IMR-90 (cell line): ENCODE measurements at regions not wholly inside any gene's neighbourhood (a gene's known extent, or its start where the extent isn't known, plus 50 kb on each side); places are given as distances from the start of the nearest gene placed in this dataset.

Experiments
- ATAC-seq: fragments of 200-7000 bp; cut with Tn5 transposase; 2 replicates; pipeline ENCODE4 v1.9.1; 2020; ENCODE audit warnings: low read depth, mild to moderate bottlenecking, moderate library complexity
- BruUV-seq: library from RNA; stranded (reverse); fragments of 400-500 nt; replicated peaks from 2 replicates; lab custom pipeline; 2021; lab: Mats Ljungman, UMichigan
- CTCF ChIA-PET: fragments of 300-600 bp; formaldehyde crosslinking; extraction: SDS; loops from one replicate; lab custom pipeline; 2021; ENCODE audit warnings: antibody characterized with exemption; lab: Yijun Ruan, JAX
- POLR2A ChIA-PET: fragments of 300-600 bp; sonication (Branson Sonifier 250); formaldehyde crosslinking; loops from one replicate; lab custom pipeline; 2022; ENCODE audit warnings: antibody characterized with exemption; ENCODE audit not compliant: unreplicated experiment; lab: Charles Lee
- DNase-seq: peaks from one replicate; pipeline ENCODE4 v3.0.0; 2013
- H2AFZ ChIP-seq: replicated peaks from 2 replicates; pipeline ENCODE3; 2013; ENCODE audit warnings: low read length, mild to moderate bottlenecking; ENCODE audit not compliant: poor library complexity
- H2AK5ac ChIP-seq: 2 replicates; pipeline ENCODE4 v1.6.1; 2013; ENCODE audit warnings: low read depth, low read length, inconsistent platforms
- H2AK9ac ChIP-seq: replicated peaks from 2 replicates; pipeline ENCODE3; 2013; ENCODE audit warnings: mild to moderate bottlenecking, low read depth, low read length, moderate library complexity; ENCODE audit not compliant: poor library complexity
- H2BK120ac ChIP-seq: 2 replicates; pipeline ENCODE4 v1.6.1; 2013; ENCODE audit warnings: low read depth, low read length, inconsistent platforms
- H2BK15ac ChIP-seq: 3 replicates; pipeline ENCODE4 v1.6.1; 2013; ENCODE audit warnings: low read depth, low read length, inconsistent platforms
- H2BK20ac ChIP-seq: 2 replicates; pipeline ENCODE4 v1.6.1; 2013; ENCODE audit warnings: low read depth, mild to moderate bottlenecking, inconsistent platforms, low read length, moderate library complexity
- H2BK5ac ChIP-seq: 2 replicates; pipeline ENCODE4 v1.6.1; 2013; ENCODE audit warnings: mild to moderate bottlenecking, low read depth, low read length, inconsistent platforms; ENCODE audit not compliant: poor library complexity, severe bottlenecking
- H3K14ac ChIP-seq: replicated peaks from 2 replicates; pipeline ENCODE4 v1.6.1; 2013; ENCODE audit warnings: low read depth, low read length, inconsistent platforms
- H3K18ac ChIP-seq: 2 replicates; pipeline ENCODE4 v1.6.1; 2013; ENCODE audit warnings: low read depth, low read length, control low read depth
- H3K23ac ChIP-seq: 2 replicates; pipeline ENCODE4 v1.6.1; 2013; ENCODE audit warnings: low read depth, low read length, inconsistent platforms
- H3K27ac ChIP-seq: 2 replicates; pipeline ENCODE4 v1.5.1; 2013; ENCODE audit warnings: mild to moderate bottlenecking, control low read depth, low read length; ENCODE audit not compliant: insufficient read depth
- H3K27me3 ChIP-seq: 2 replicates; pipeline ENCODE4 v1.6.1; 2013; ENCODE audit warnings: low read length; ENCODE audit not compliant: control insufficient read depth, insufficient read depth
- H3K36me3 ChIP-seq: 2 replicates; pipeline ENCODE4 v1.6.1; 2013; ENCODE audit warnings: low read length, mixed read lengths; ENCODE audit not compliant: control insufficient read depth, insufficient read depth
- H3K4ac ChIP-seq: 2 replicates; pipeline ENCODE4 v1.6.1; 2013; ENCODE audit warnings: low read depth, low read length, inconsistent platforms
- H3K4me1 ChIP-seq: 2 replicates; pipeline ENCODE4 v1.6.1; 2013; ENCODE audit warnings: low read length, mixed read lengths; ENCODE audit not compliant: control insufficient read depth, insufficient read depth
- H3K4me2 ChIP-seq: 2 replicates; pipeline ENCODE4 v1.6.1; 2013; ENCODE audit warnings: low read depth, mild to moderate bottlenecking, control low read depth, low read length, moderate library complexity
- H3K4me3 ChIP-seq: 2 replicates; pipeline ENCODE4 v1.5.1; 2013; ENCODE audit warnings: low read depth, mild to moderate bottlenecking, control low read depth, low read length, moderate library complexity; ENCODE audit not compliant: insufficient read depth
- H3K56ac ChIP-seq: 2 replicates; pipeline ENCODE4 v1.6.1; 2013; ENCODE audit warnings: low read length, inconsistent platforms; ENCODE audit not compliant: insufficient read depth; ENCODE audit errors: extremely low read depth
- H3K79me1 ChIP-seq, 2 experiments: 2 replicates each; pipeline ENCODE4 v1.6.1; 2013; ENCODE audit warnings: low read length in 2 of 2, inconsistent platforms in 1 of 2, low read depth in 1 of 2
- H3K9ac ChIP-seq: 2 replicates; pipeline ENCODE4 v1.6.1; 2013; ENCODE audit warnings: low read depth, low read length, control low read depth
- H3K9me1 ChIP-seq: 2 replicates; pipeline ENCODE4 v1.6.1; 2013; ENCODE audit warnings: low read length, inconsistent platforms; ENCODE audit not compliant: insufficient read depth
- H3K9me3 ChIP-seq: 2 replicates; pipeline ENCODE4 v1.6.1; 2013; ENCODE audit warnings: low read length; ENCODE audit not compliant: control insufficient read depth, insufficient read depth
- H4K20me1 ChIP-seq: 2 replicates; pipeline ENCODE4 v1.6.1; 2013; ENCODE audit warnings: low read length, inconsistent platforms; ENCODE audit not compliant: insufficient read depth
- H4K5ac ChIP-seq: 2 replicates; pipeline ENCODE4 v1.6.1; 2013; ENCODE audit warnings: mild to moderate bottlenecking, low read depth, low read length, control low read depth
- H4K8ac ChIP-seq, 2 experiments: 2 replicates each; pipeline ENCODE4 v1.6.1; 2013; ENCODE audit warnings: low read depth in 2 of 2, low read length in 2 of 2, control low read depth in 1 of 2, inconsistent platforms in 1 of 2
- H4K91ac ChIP-seq: 2 replicates; pipeline ENCODE4 v1.6.1; 2013; ENCODE audit warnings: low read depth, low read length, inconsistent platforms; ENCODE audit not compliant: insufficient read depth
- FOS ChIP-seq: fragments of 150-350 bp; IDR thresholded peaks from 2 replicates; pipeline ENCODE4 v1.6.1; 2016; ENCODE audit warnings: low read depth, low read length
- POLR2A ChIP-seq: IDR thresholded peaks from 2 replicates; pipeline ENCODE4 v1.6.1; 2012; ENCODE audit warnings: mild to moderate bottlenecking, low read depth, low read length
- WGBS, 2 experiments: methylation state at CpG; one replicate each; pipeline versions ENCODE4 v1.1.5 to v1.1.7; 2013; ENCODE audit warnings: missing lambda C conversion rate in 2 of 2; ENCODE audit not compliant: insufficient read length in 1 of 2; ENCODE audit errors: extremely low coverage in 2 of 2; 5-methylcytosine and 5-hydroxymethylcytosine counted together
- dilution Hi-C: fragments of 300-500 bp; cut with HindIII; formaldehyde crosslinking; loops from one replicate; pipeline ENCODE4 v1.14.3; 2018; ENCODE audit warnings: low sequenced_read_pairs; ENCODE audit not compliant: unreplicated experiment
- in situ Hi-C: fragments of 300-500 bp; cut with MboI; formaldehyde crosslinking; loops from 3 replicates; pipeline ENCODE4 v1.14.3; 2019; ENCODE audit warnings: low sequenced_read_pairs, inconsistent platforms, mixed read lengths
- intact Hi-C: fragments of 100-400 bp; cut with micrococcal nuclease; formaldehyde crosslinking; loops from 2 replicates; pipeline ENCODE4 v1.10.0; 2022

DNA sequence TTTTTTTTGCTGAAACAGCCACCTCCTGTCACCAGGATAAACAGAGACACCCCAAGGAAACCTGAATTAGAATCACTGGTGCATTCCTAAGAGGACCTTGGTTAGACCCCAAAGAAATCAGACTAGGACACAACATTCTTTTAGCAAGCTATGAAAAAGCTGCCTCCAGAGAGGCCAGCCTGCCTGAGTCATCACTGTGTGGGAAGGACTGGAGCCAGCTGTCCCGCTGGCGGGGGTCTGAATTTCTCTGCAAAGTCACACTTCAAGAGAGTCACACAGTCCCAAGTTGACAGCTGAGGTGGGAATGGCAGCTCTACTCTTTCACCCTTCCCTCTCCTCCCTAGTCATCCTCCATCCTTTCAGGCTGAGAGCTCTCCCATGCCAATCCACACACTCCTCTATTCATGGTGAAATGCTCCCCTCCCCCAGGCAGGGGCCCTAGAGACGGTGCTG is 405.0 kb upstream of the POU3F1 start:
- Histone ChIP-seq H3K9me1 (no peaks in the 10 kb centered on the region), H3K9ac (no peak overlapping the region), H3K23ac (no peak overlapping the region), H3K27me3 (no peaks in the 10 kb centered on the region), H2AK5ac (no peak overlapping the region), H3K36me3 (no peaks in the 10 kb centered on the region), H4K20me1 (no peaks in the 10 kb centered on the region), H3K56ac (no peak overlapping the region), H3K14ac (no peak overlapping the region), H3K4me3 (no peak overlapping the region), H4K91ac (no peak overlapping the region), H2BK5ac (no peak overlapping the region), H2BK15ac (no peak overlapping the region), H4K8ac (no peak overlapping the region), H3K4ac (no peak overlapping the region), H3K4me1 (no peaks in the 10 kb centered on the region), H4K5ac (no peak overlapping the region), H2AK9ac (no peak overlapping the region), H3K27ac (no peak overlapping the region), H2BK120ac (no peak overlapping the region), H3K4me2 (no peak overlapping the region; the same call in 1 of the 2 replicates), H3K18ac (no peak overlapping the region), H3K9me3 (no peaks in the 10 kb centered on the region), H3K79me1 (no peaks in the 10 kb centered on the region), H2BK20ac (no peak overlapping the region), H2AFZ (no peak overlapping the region)
- no TSS peak for BruUV-seq
- DNase-seq (peak; percentile 30), ATAC-seq (peak; percentile 46; the same call in 1 of the 2 replicates)
- in situ Hi-C loops (no loop called here), intact Hi-C loops (no loop called here), dilution Hi-C loops (no loop called here)
- TF ChIP-seq FOS (0 out of 2 replicates have a peak, but pooled peaks have one; percentile 8), POLR2A (no peak)
- WGBS, 2 experiments: no CpG with 5 or more reads among the region's 3 CpGs
- ChIA-PET CTCF (no interaction called here), POLR2A (no interaction called here)
